ENCODE measurements at regions not wholly inside any gene's neighbourhood (a gene's known extent, or its start where the extent isn't known, plus 50 kb on each side); places are given as distances from the start of the nearest gene placed in this dataset.

- WGBS (ENCODE audit: low lambda C conversion rate) = 94% methylated on average over 2 of the region's 2 CpGs
- H3K27ac ChIP-seq (ENCODE audit: extremely low read length, insufficient read depth, low read length) = no peak overlapping the region
- H3K4me1 ChIP-seq (ENCODE audit: insufficient read depth, low read length) = no peaks in the 10 kb centered on the region
- no peak overlapping the region for H3K4me2 ChIP-seq (ENCODE audit: low read depth, low read length)
- no peak overlapping the region for H3K9ac ChIP-seq (ENCODE audit: insufficient read depth, low read depth, low read length)
- H3K79me2 ChIP-seq (ENCODE audit: insufficient read depth, low read length) = no peaks in the 10 kb centered on the region
- no TSS peak for BruUV-seq (replicated peaks)
- H2AFZ ChIP-seq (ENCODE audit: low read length) = no peak overlapping the region
- ATAC-seq = no peak
- in situ Hi-C loops (cut with HindIII; ENCODE audit: extremely low pct_ligation_motif_present, low pct_unique_long_range_greater_than_20kb) (no loop called here), intact Hi-C loops (cut with micrococcal nuclease; ENCODE audit: unreplicated experiment) (no loop called here)
- no peaks in the 10 kb centered on the region for H3K36me3 ChIP-seq (replicated peaks in 1 of 2; ENCODE audit: control insufficient read depth in 1 of 2, insufficient read depth in 2 of 2, low read length in 2 of 2)
- TF ChIP-seq TGIF2 (CRISPR knock-in tag; IDR thresholded peaks at IDR 0.05) (no peak), ZNF570 (CRISPR knock-in tag; IDR thresholded peaks at IDR 0.05; ENCODE audit: borderline replicate concordance) (no peak), ZNF567 (CRISPR knock-in tag; IDR thresholded peaks at IDR 0.05; ENCODE audit: borderline replicate concordance) (no peak), EZH2 (conservative IDR thresholded peaks at IDR 0.05; ENCODE audit: low read depth, low read length) (no peak), ZNF891 (CRISPR knock-in tag; IDR thresholded peaks at IDR 0.05) (no peak), NFE2L2 (IDR thresholded peaks at IDR 0.05; ENCODE audit: low read length) (no peak), AGO1 (IDR thresholded peaks at IDR 0.05; ENCODE audit: low read depth, low read length, poor library complexity, severe bottlenecking) (no peak), FOSL2 (CRISPR knock-in tag; IDR thresholded peaks at IDR 0.05) (no peak), ZNF431 (CRISPR knock-in tag; IDR thresholded peaks at IDR 0.05; ENCODE audit: borderline replicate concordance, low read depth) (no peak), ZKSCAN5 (CRISPR knock-in tag; IDR thresholded peaks at IDR 0.05) (no peak)
- no peaks in the 10 kb centered on the region for H4K20me1 ChIP-seq (ENCODE audit: insufficient read depth, low read length)
- no peaks in the 10 kb centered on the region for H3K9me3 ChIP-seq (ENCODE audit: low read length)
- POLR2A ChIA-PET = no interaction called here
- CTCF ChIA-PET (ENCODE audit: low intra/inter-chr PET ratio, low total read pairs) = no interaction called here
- FAIRE-seq = no peak
- no peak overlapping the region for H3K4me3 ChIP-seq (replicated peaks in 1 of 3; ENCODE audit: insufficient read depth in 1 of 3, low read depth in 2 of 3, low read length in 3 of 3)
- no peak for DNase-seq (ENCODE audit: low spot score)
- no peaks in the 10 kb centered on the region for H3K27me3 ChIP-seq (ENCODE audit: control insufficient read depth in 1 of 2, insufficient read depth in 2 of 2, low read length in 2 of 2)
Observed at GRCh38 chr5:124692950-124693349, 53.5 kb downstream of the ZNF608 start.

- BruUV-seq (replicated peaks) = no TSS peak
- FAIRE-seq (no peak), DNase-seq (ENCODE audit: low spot score) (no peak), ATAC-seq (no peak)
- no peak overlapping the region for H3K9ac ChIP-seq (ENCODE audit: insufficient read depth, low read depth, low read length)
- H2AFZ ChIP-seq (ENCODE audit: low read length) = no peak overlapping the region
- no peaks in the 10 kb centered on the region for H3K9me3 ChIP-seq (ENCODE audit: low read length)
- in situ Hi-C loops (cut with HindIII; ENCODE audit: extremely low pct_ligation_motif_present, low pct_unique_long_range_greater_than_20kb) (no loop called here), intact Hi-C loops (cut with micrococcal nuclease; ENCODE audit: unreplicated experiment) (no loop called here)
- H3K4me3 ChIP-seq (replicated peaks in 1 of 3; ENCODE audit: insufficient read depth in 1 of 3, low read depth in 2 of 3, low read length in 3 of 3) = no peak overlapping the region
- H3K4me1 ChIP-seq (ENCODE audit: insufficient read depth, low read length) = no peaks in the 10 kb centered on the region
- no peaks in the 10 kb centered on the region for H4K20me1 ChIP-seq (ENCODE audit: insufficient read depth, low read length)
- ChIA-PET POLR2A (no interaction called here), CTCF (ENCODE audit: low intra/inter-chr PET ratio, low total read pairs) (no interaction called here)
- no peak overlapping the region for H3K4me2 ChIP-seq (ENCODE audit: low read depth, low read length)
- 72% methylated on average over 3 of the region's 3 CpGs for WGBS (ENCODE audit: low lambda C conversion rate)
- H3K27ac ChIP-seq (ENCODE audit: extremely low read length, insufficient read depth, low read length) = no peak overlapping the region
- H3K36me3 ChIP-seq (replicated peaks in 1 of 2; ENCODE audit: control insufficient read depth in 1 of 2, insufficient read depth in 2 of 2, low read length in 2 of 2) = no peaks in the 10 kb centered on the region
- no peaks in the 10 kb centered on the region for H3K79me2 ChIP-seq (ENCODE audit: insufficient read depth, low read length)
- H3K27me3 ChIP-seq (ENCODE audit: control insufficient read depth in 1 of 2, insufficient read depth in 2 of 2, low read length in 2 of 2) = no peaks in the 10 kb centered on the region
- no peak for TF ChIP-seq ZNF572 (CRISPR knock-in tag; IDR thresholded peaks at IDR 0.05)
- no peak for TF ChIP-seq ZNF576 (CRISPR knock-in tag; IDR thresholded peaks at IDR 0.05)
- TF ChIP-seq BATF2 (CRISPR knock-in tag; IDR thresholded peaks at IDR 0.05) = no peak
- TF ChIP-seq NFATC3 (CRISPR knock-in tag; IDR thresholded peaks at IDR 0.05) = no peak
- TF ChIP-seq MYPOP (CRISPR knock-in tag; IDR thresholded peaks at IDR 0.05) = no peak
- no peak for TF ChIP-seq ZNF614 (CRISPR knock-in tag; IDR thresholded peaks at IDR 0.05; ENCODE audit: borderline replicate concordance)
- no peak for TF ChIP-seq ZNF709 (CRISPR knock-in tag; IDR thresholded peaks at IDR 0.05)
- TF ChIP-seq ZNF619 (CRISPR knock-in tag; IDR thresholded peaks at IDR 0.05) = no peak
- TF ChIP-seq RBM39 (IDR thresholded peaks at IDR 0.05; ENCODE audit: low read depth, low read length, poor library complexity, severe bottlenecking) = no peak
- no peak for TF ChIP-seq TMF1 (CRISPR knock-in tag; IDR thresholded peaks at IDR 0.05; ENCODE audit: low read depth)
- TF ChIP-seq PCBP1 (IDR thresholded peaks at IDR 0.05; ENCODE audit: borderline replicate concordance, low read depth, low read length) = no peak
Observed at GRCh38 chr5:124692324-124692723, 54.1 kb downstream of the ZNF608 start.
